ENCODE measurements at regions not wholly inside any gene's neighbourhood (a gene's known extent, or its start where the extent isn't known, plus 50 kb on each side); places are given as distances from the start of the nearest gene placed in this dataset.

GRCh38 chr1:229210844-229211243 is 60.1 kb upstream of the RAB4A start:
- DNase-seq (no peak), ATAC-seq (no peak)
- Histone ChIP-seq H3K27ac (no peak overlapping the region), H3K9me3 (no peaks in the 10 kb centered on the region), H3K36me3 (ENCODE audit: insufficient read depth in 1 of 2, low read depth in 1 of 2) (no peaks in the 10 kb centered on the region), H3K27me3 (ENCODE audit: insufficient read depth in 3 of 3, low read length in 2 of 3) (no peaks in the 10 kb centered on the region), H3K4me1 (no peaks in the 10 kb centered on the region), H3K4me3 (no peak overlapping the region)
- WGBS, 3 donors, result 92 to 96% (median 92%) methylated on average over 2 of the region's 2 CpGs
- TF ChIP-seq CTCF (IDR thresholded peaks at IDR 0.05), result no peak
- intact Hi-C loops (cut with DNase I), result no loop called here

DNA sequence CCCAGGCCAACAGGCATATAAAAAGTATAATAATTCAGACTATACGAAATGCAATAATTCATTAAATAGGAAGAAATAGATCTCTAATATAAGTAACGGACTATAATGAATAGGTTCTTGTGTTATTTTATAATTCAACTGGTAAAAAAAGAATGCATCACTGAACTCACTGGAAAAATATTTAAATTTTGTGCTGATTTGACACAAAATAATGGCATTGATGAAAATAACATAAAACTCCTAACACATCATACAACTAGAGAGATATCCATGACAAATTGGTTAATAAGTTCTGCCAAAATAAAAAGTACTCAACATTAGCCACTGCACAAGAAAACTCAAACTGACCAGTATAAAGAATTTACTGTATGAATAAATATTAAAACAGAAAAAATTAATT is 57.1 kb upstream of the RAB4A start:
- Histone ChIP-seq H3K27ac (no peak overlapping the region), H3K9me3 (no peaks in the 10 kb centered on the region), H3K27me3 (ENCODE audit: insufficient read depth in 3 of 3, low read length in 2 of 3) (no peaks in the 10 kb centered on the region), H3K4me3 (no peak overlapping the region), H3K4me1 (no peaks in the 10 kb centered on the region), H3K36me3 (ENCODE audit: insufficient read depth in 1 of 2, low read depth in 1 of 2) (no peaks in the 10 kb centered on the region)
- ATAC-seq, result no peak
- TF ChIP-seq CTCF (IDR thresholded peaks at IDR 0.05), result no peak
- intact Hi-C loops (cut with DNase I), result no loop called here
- WGBS, 3 donors, result 92 to 96% (median 93%) methylated on average over 2 of the region's 2 CpGs
- DNase-seq, result no peak

DNA sequence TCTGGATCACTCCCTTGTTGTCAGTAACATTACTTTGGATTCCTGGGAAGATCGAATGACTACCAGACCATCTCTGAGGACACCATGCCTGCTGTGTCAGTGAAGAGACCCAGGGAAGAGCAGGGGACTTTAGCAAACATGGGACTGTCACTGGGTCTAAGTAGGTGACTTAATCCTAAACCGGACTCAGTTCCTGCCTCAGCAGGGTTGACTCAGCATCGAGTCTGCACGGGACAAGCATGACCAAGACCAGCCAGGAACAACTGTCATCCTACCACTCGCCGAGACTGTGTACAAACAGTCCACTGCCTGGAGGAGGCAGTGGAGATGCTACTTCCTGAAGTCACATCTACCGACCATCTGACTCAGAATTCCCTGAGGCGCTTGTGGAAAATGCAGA is 53.2 kb upstream of the RAB4A start:
- no peak overlapping the region for H3K4me3 ChIP-seq
- ATAC-seq (no peak), DNase-seq (no peak)
- H3K27me3 ChIP-seq (ENCODE audit: insufficient read depth in 3 of 3, low read length in 2 of 3), result peaks cover 0 to 4% (median 0%) of the 10 kb centered on the region in 3 donors
- no peak overlapping the region for H3K27ac ChIP-seq
- intact Hi-C loops (cut with DNase I), result no loop called here
- H3K9me3 ChIP-seq, result no peaks in the 10 kb centered on the region
- no peak for TF ChIP-seq CTCF (IDR thresholded peaks at IDR 0.05)
- H3K4me1 ChIP-seq, result no peaks in the 10 kb centered on the region
- H3K36me3 ChIP-seq (ENCODE audit: insufficient read depth in 1 of 2, low read depth in 1 of 2), result no peaks in the 10 kb centered on the region
- 62% methylated on average over 8 of the region's 8 CpGs for WGBS, 3 donors

- Histone ChIP-seq H3K36me3 (ENCODE audit: insufficient read depth in 1 of 2, low read depth in 1 of 2) (no peaks in the 10 kb centered on the region), H3K4me1 (no peaks in the 10 kb centered on the region), H3K4me3 (no peak overlapping the region), H3K27ac (no peak overlapping the region), H3K9me3 (no peaks in the 10 kb centered on the region), H3K27me3 (ENCODE audit: insufficient read depth in 3 of 3, low read length in 2 of 3) (peaks cover 0 to 4% (median 0%) of the 10 kb centered on the region in 3 donors)
- no peak for TF ChIP-seq CTCF (IDR thresholded peaks at IDR 0.05)
- no peak for DNase-seq
- intact Hi-C loops (cut with DNase I), result no loop called here
- no peak for ATAC-seq
- WGBS, 3 donors, result 45 to 65% (median 62%) methylated on average over 1 of the region's 1 CpG
Observed at GRCh38 chr1:229218612-229219025, 52.3 kb upstream of the RAB4A start.

DNA sequence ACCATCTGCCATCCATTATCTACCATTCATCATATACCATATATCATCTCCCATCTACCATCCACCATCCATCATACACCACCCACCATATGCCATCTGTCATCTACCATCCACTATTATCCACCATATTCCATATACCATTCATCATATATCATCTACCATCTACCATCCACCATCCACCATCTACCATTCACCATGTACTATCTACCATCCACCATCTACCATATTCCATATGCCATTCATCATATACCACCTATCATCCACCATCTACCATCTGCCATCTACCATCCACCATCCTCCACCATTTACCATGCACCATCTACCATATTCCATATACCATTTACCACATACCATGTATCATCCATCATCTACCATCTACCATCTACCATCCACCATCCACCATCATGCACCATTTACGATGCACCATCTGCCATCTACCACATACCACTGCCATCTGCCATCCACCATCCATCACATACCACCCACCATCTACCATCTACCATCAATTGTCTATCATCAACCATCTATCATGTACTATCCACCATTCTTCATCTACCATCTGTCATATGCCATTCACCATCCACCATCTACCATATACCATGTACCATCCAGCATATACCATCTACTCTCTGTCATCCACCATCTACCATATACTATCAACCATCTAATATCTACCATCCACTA is 50.6 kb upstream of the RAB4A start:
- TF ChIP-seq CTCF (IDR thresholded peaks at IDR 0.05), result no peak
- no peak for DNase-seq
- Histone ChIP-seq H3K27me3 (ENCODE audit: insufficient read depth in 3 of 3, low read length in 2 of 3) (peaks cover 0 to 4% (median 0%) of the 10 kb centered on the region in 3 donors), H3K4me3 (no peak overlapping the region), H3K27ac (no peak overlapping the region), H3K9me3 (no peaks in the 10 kb centered on the region), H3K36me3 (ENCODE audit: insufficient read depth in 1 of 2, low read depth in 1 of 2) (no peaks in the 10 kb centered on the region), H3K4me1 (no peaks in the 10 kb centered on the region)
- 57 to 97% (median 93%) methylated on average over 1 of the region's 1 CpG for WGBS, 3 donors
- ATAC-seq, result no peak
- intact Hi-C loops (cut with DNase I), result loop anchor here in 1 of 2 donors (10.0 kb wide), 1 partner anchor 526 kb away; no protein-coding TSS in a partner anchor

Data from psoas muscle (tissue), 7 donors.